Frontal cortex (tissue), 3 donors: ENCODE measurements at regions not wholly inside any gene's neighbourhood (a gene's known extent, or its start where the extent isn't known, plus 50 kb on each side); places are given as distances from the start of the nearest gene placed in this dataset.
A peak's percentile ranks its signal among the peaks of the same experiment; 100 is the strongest.
"Not testable (repeated sequence)": the region's sequence is repeated elsewhere in the genome, so short reads cannot be mapped to it uniquely, and the experiment has no call there.

Experiments used
- DNase-seq, 2 donors: peaks; one replicate each; pipeline ENCODE4 v3.0.0; 2012; ENCODE audit warnings: low spot score in 2 of 2
- FAIRE-seq: peaks from 2 replicates; lab custom pipeline; 2012; peaks lifted over from hg19 to GRCh38; lab: Jason Lieb, UNC
- donor health status: control.
- donor health status: control.
- donor health status: control.

DNA sequence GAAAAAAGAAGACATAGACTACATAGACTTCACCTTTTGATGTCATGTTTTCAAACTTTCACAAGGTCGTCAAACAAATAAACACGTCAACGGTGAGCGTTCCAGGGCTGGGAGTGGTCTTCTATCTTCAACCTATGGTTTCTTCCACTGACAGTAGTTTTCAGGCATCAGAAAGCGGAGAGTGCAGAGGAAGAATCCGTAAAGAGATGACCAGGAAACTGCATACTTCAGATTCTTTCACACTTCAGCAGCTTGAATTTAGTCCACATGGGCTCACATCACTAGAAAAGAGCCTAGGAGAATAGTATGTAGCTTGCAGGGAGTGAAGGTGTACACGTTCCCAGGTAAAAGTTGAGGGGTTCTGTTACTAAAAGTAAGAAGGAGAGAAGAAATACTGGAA, 58.5 kb downstream of the NPY1R start:
- DNase-seq, result no peak
- FAIRE-seq, result no peak

DNA sequence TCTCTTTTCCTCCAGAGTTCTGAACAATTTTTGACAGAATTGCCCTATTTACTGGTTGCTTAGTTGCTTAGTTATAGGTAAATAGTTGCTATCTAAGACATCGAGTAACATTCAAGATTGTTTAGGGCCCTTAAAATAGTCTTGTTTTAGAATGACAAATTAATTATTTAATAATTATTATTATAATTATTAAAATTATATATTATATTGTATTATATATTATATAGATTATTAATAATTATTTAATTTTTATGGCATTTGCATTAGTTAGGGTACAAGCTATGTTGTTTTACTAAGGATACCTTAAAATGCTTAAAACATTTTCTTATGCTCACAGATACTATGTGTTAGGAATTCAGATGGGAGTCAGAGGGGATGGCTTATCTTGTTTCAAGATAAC, 59.2 kb downstream of the NPY1R start:
- no peak for DNase-seq
- FAIRE-seq, result no peak

DNA sequence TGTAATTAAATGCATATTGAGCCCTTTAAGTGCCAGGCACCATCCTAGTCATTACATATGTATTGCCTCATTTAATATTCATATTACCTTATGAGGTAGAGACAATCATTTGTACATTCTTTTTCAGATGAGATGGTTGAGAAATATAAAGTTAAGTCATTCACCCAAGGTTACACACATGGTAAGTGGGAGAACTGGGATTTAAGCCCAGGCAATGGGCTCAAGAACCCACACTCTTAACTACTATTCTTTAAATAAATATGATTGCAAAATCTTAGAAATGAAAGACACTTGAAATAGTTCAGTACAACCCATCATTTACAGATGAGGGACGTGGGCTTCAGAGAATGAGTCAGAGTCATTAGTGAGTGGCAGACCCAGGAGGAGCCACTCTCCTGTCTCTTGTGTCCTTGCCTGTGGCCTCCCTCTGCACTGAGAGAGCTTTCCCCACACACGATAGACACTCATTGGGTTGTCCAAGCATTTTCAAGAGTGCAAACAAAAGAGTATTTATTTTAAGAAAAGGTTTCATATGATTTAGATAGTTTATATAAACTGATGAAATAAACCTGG, 60.8 kb downstream of the NPY1R start:
- no peak for DNase-seq
- no peak for FAIRE-seq

DNA sequence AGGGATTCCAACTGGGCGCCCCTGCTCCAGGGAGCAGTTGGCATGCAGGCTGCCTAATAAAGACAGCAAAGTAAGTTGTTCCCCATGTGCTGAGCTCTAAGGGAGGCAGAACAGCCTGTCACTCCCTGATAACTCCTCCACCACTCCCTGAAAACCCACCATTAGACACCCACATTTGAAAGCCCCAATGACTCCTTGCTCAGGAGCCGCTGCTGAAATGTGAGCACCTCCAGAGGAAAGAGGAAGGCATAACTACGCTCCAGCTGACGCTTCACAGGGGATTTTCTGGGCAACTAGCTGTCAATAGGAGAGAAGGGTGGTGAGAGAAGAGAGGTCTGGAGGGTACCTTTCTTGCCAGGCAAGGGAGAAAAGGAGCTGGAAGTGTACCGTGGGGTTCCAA, 62.5 kb downstream of the NPY1R start:
- DNase-seq (no peak), FAIRE-seq (no peak)

DNA sequence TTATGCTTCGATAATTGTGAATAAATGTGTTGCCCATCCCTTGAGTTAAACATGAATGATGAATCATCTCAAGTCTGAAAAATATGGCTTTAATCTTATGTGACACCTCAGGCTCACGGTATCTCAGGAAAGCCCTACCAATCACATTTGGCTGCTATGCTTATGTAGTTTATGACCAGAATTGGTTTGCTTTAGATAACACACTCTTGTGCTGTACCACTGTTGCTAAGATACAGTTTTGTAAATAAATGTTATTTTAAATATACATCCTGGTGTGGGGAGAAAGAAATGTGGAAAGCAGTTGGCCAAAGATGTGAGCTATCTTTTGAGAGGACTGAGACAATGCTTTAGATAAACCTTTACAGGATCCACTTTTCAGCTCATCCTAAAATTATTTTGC, 63.2 kb downstream of the NPY1R start:
- no peak for FAIRE-seq
- no peak for DNase-seq

DNA sequence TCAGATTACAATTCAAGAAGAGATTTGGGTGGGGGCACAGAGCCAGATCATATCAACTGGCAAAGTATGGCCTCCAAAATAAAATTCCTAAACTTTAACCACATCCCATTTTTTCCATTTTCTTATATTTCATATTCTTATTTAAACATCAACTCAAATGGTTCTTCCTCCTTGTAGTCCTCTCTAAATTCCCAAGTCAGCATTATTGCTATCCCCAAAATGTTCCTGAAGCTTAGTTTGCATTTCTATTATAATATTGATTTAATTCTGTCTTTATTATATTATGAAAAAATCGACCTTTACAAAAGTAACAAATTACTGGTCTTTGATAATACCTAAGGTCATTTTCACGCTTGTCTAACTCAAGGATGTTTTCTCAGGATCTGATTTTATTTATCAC, 67.5 kb downstream of the NPY1R start:
- DNase-seq, result no peak

DNA sequence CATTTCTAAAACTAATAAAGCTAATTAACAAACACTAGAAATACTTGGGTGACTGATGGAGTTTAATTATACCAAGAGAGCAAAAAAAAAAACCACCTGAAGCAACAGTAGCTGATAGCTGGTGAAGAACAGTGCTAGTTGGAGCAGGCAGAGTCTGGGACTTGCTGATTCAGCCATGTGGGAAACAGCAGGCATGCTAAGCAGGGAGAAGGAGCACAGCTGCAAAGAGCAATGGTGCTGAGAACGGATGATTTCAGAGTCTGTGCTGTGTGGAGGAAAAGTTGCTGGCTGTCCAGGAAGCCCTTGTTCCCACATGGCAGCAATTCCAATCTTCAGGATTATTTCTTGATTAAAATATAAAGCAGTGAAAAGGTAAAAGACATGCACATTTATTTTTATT, 68.8 kb downstream of the NPY1R start:
- no peak for FAIRE-seq
- no peak for DNase-seq

More for the DNA sequence above, 67.5 kb downstream of the NPY1R start:
- FAIRE-seq, result no peak

DNA sequence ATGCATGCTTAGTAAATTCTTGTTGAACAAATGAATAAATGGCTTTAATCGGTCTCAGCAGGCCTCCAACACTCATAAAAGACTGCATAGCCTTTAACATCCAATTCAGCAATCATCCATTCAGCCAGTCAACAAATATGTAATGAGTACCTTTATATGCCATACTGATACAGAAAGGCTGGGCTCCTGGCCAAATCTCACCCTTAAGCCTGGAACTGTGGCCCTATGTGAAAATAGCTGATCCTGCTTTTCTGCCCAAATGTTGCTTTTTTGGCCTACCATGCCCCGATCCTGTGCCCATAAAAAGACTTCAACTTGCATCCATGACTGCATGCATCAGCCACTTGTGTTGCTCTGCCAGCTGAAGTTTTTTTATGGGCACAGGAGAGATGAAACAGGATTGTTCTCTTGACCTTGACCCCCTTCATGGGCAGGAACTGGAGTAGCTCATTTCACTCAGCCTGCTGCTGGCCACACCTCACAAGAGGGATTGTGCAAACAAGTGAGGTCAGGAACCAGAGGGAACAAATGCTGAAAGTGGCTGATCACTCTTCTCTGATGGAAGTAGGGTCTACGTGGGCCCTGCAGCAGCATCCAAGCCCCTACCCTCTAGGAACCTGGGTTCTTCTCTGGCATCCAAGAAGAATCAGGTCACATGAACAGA, 75.6 kb downstream of the NPY1R start:
- no peak for DNase-seq
- no peak for FAIRE-seq

DNA sequence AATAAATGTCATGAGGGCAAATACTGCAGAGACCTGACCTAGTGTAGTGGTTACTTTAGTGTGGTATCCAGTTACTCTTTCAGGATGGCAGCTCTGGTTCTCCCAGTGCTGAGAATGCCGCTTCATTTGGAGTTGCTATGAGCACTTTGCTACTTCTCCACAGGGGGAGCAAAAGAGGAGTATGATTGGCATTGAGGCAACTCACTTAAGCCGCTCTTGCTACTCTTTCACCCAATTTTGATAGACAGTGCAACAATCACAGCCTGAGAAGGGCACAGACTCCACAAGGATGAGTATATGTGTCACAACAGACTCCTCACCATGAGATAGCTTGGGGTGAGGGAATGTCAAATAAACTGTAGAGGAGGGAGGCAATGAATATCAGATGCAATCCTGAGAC, 81.2 kb downstream of the NPY1R start:
- FAIRE-seq (no peak), DNase-seq (no peak)

DNA sequence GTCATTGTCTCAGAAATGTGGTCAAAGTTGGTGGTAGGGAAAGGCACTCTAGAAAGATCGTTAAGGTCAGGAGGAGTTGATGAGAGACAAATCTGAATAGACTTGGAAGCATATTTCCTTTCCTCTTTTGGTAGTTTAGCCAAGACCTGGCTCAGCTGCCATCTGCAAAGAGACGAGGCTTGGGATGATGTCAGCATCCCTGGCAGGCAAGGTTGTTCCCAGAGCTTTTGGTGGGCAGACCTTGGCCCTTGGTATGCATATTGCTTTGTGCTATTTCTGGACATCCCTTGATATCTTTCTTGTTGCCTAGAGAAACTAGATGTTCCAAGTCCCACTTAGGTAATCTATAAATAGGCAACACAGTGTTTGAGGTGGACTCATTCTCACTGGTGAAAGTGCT, 82.4 kb upstream of the NAF1 start:
- DNase-seq (no peak), FAIRE-seq (no peak)

DNA sequence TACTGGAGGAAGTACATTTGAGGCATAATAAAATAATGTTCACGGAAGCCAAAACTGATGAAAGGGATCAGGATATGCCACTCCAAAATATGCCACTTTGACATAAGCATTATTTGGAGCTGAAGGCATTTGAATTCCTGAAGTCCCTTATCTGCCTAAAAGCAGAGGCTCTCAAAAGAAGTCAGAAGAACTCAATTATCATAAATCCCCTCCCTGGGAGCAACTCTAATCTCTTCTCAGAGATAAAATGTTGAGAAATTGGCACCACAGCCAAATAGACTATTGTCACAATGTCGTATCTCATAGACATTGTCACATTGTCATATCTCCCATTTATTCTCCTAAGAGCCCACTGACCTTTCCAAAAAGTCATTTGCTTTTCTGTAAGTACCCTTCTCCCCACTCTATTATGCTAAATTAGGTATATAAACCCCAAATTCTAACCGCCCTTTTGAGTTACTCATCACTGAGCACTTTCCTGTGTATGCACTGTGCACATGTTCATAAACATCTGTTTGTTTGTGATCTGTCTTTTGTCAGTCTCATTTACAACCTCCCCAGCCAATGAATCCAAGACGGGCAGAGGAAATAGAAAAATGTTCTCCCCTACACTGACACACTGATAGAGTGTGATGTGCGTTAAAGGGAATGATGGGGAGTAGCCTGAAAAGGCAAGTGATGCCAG, 78.5 kb upstream of the NAF1 start:
- DNase-seq (no peak), FAIRE-seq (no peak)

DNA sequence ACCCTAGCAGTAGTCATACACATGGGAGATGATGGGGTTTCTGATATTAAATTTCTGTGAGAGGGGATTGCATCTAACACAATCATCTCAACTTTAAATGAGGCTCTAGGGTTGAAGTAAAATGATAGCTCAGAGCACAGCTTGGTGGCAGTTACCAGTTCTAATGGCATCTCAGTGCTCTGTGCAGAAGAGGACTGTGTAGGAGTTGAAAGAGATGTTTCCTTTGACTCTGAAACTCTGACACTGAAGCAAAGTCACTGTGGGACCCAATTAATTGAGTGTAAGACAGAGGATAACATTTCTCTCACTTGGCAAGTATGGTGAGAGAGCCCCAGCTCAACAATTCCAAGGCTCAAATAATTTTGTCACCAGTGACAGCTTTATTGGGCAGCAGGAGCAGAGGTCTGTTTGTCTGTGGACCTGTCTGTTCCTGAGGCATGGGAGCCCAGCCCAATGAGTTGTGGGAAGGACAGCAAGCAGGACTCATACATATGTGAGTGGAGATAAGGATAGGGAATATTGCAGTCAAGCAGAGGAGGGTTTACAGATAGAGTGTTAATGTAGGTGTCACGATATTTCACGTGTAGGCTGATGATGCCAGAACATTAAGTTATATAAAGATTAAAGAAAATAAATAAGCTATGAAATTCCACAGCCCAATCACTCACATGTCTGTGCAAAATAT, 76.7 kb upstream of the NAF1 start:
- FAIRE-seq, result no peak

DNA sequence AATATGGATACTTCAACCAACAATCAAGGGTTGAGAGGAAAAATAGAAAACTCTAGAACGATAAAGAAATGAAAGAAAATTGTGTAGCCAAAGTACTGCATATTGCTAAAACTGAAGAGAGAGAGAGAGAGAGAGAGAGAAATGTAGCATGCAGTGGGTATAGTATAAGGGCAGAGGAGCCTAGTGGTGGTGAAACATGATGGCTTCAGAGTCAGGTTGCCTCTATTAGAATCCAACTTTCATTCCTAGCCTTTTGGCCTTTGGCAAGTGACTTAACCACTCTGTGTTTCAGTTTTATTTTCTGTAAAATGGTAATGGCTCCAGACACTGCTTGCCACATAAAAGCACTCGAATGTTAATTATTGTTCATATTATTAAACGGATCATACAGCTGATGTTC, 71.2 kb upstream of the NAF1 start:
- no peak for FAIRE-seq
- no peak for DNase-seq

More for the DNA sequence above, 76.7 kb upstream of the NAF1 start:
- DNase-seq, result no peak

DNA sequence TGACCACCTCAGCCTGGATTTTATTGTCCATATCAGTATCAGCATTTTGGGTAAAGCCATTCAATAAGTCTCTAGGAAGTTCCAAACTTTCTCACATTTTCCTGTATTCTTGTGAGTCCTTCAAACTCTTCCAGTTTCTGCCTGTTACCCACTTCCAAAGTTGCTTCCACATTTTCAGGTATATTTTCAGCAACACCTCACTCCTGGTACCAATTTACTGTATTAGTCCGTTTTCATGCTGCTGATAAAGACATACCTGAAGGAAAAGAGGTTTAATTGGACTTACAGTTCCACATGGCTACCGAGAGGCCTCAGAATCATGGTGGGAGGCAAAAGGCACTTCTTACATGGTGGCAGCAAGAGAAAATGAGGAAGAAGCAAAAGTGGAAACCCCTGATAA, 69.7 kb upstream of the NAF1 start:
- not testable (repeated sequence) for FAIRE-seq, DNase-seq

DNA sequence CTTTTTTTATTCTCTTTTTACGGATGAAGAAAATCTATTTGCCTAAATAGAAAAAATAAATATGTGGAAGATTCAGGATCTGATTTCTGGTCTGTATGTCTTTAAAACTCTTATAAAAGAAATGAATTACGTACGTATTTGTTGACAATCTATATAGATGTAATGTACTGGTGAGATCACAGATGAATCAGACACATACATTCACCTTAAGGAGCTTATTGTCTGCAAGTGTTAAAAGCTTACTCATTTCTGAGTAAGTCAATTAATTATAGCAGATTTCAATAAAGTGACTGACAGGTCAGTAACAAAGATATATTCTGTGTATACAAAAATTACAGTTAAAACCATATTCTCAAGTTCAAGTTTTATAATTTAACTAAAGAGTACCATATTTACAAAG, 66.6 kb upstream of the NAF1 start:
- FAIRE-seq (peak; percentile 40), DNase-seq (no peak)

DNA sequence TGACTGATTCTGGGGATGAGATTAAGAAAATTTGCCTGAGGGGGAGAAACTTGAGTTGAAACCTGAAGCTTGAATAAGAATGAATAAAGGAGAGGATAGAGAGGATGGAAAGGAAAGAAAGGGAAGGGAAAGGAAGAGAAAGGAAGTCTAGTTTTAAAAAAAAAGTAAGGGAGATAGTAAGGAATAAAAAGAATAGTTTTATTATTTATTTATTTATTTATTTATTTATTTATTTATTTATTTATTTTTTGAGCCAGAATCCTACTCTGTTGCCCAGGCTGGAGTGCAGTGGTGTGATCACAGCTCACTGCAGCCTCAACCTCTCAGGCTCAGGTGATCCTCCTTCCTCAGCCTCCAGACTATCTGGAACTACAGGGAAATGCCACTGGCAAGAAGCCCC, 62.0 kb upstream of the NAF1 start:
- no peak for FAIRE-seq

DNA sequence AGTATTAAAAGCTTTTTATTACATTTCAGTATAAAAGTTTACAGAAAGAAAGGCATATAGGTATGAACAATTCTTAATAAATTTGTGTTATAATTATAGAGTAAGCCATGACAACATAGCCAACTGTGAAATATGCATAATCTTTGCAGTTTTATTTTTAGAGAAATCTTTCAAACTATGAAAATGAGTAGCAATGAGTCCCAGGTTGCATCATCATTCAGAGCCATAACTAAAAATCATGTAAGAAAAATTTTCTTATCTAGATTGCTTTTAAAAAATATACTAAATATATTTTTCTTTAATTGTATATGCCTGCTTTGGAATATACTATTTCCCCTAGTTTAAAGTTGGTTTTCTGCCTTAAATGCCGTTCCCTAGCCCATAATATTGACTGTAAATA, 54.8 kb upstream of the NAF1 start:
- DNase-seq (no peak), FAIRE-seq (no peak)

More for the DNA sequence above, 62.0 kb upstream of the NAF1 start:
- DNase-seq, result no peak

DNA sequence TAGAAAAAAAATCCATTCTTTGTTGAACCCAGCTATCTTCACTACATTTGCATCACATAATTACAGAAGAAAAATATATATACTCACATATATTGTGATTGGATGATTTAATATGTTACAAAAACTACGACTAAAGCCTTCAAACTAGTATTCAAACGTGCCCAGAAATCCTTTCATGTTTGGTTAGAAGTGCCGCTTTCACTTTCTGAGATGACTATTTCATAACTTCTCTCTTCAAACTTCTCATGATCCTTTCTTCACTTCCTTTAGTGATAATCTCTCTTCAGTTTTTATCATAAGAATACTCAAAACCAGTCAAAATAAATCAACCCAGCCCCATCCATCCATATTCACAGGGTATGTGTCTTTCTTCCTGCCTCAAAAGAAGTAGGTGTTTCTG, 50.8 kb upstream of the NAF1 start:
- DNase-seq (no peak), FAIRE-seq (no peak)
